Mucosa of descending colon (tissue), 3 donors: ENCODE measurements at regions not wholly inside any gene's neighbourhood (a gene's known extent, or its start where the extent isn't known, plus 50 kb on each side); places are given as distances from the start of the nearest gene placed in this dataset.

Experiments
- ATAC-seq: fragments of 200-7000 bp; cut with Tn5 transposase; one replicate; pipeline ENCODE4 v1.9.1; 2020; ENCODE audit warnings: mild to moderate bottlenecking, moderate library complexity
- DNase-seq, 3 donors: peaks; one replicate each; pipeline ENCODE4 v3.0.0-alpha.2; 2020
- H3K36me3 ChIP-seq: fragments of 200-600 bp; one replicate; pipeline ENCODE4 v1.8.0; 2021; ENCODE audit warnings: low read depth, mild to moderate bottlenecking
- H3K4me1 ChIP-seq: fragments of 200-600 bp; one replicate; pipeline ENCODE4 v1.8.0; 2021; ENCODE audit warnings: low read depth, mild to moderate bottlenecking
- H3K4me3 ChIP-seq: fragments of 200-600 bp; one replicate; pipeline ENCODE4 v1.8.0; 2021; ENCODE audit warnings: mild to moderate bottlenecking
- H3K9me3 ChIP-seq: fragments of 200-600 bp; one replicate; pipeline ENCODE4 v1.8.0; 2021; ENCODE audit warnings: mild to moderate bottlenecking
- intact Hi-C, 2 donors: fragments of 100-400 bp; cut with DNase I in 1 of 2; cut with micrococcal nuclease in 1 of 2; formaldehyde crosslinking; loops; one replicate each; pipeline versions ENCODE4 v1.11.0 to v1.11.1; 2022; cut with DNase I, micrococcal nuclease
- TF ChIP-seq, protein P1 (sequence below): fragments of 200-600 bp; IDR thresholded peaks from one replicate; pipeline ENCODE4 v1.8.0; 2022; ENCODE audit warnings: antibody characterized with exemption, mild to moderate bottlenecking
- donor health status: DM: no; HTN: no; CAD: no; lungs with moderate emphysema.
- donor health status: DM: no; HTN: no; CAD: no.
- donor health status: DM: no; HTN: yes; CAD: no.

DNA sequence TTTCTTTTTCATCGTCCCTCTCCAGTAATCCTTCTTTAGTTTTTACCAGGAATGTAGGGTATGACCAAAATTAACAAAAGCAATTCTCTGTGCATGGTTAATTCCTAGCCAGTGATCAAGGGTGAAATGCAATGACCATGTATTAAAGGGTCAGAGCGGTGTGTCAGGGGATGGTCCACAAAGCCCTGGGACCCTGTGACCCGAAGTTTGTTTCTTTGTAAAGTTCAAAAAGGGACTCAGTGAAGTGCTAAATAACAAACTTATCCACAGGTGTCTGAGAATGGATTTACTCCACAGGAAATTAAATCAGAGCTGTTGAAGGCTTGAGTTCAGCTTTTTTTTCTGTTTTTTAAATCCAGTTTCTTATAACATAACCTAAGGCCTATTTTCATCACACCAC is 375.7 kb downstream of the GJA1 start:
- intact Hi-C loops = no loop called here
- Histone ChIP-seq H3K4me1 (no peaks in the 10 kb centered on the region), H3K36me3 (no peaks in the 10 kb centered on the region), H3K9me3 (no peaks in the 10 kb centered on the region), H3K4me3 (no peak overlapping the region)
- TF ChIP-seq, protein P1, sequence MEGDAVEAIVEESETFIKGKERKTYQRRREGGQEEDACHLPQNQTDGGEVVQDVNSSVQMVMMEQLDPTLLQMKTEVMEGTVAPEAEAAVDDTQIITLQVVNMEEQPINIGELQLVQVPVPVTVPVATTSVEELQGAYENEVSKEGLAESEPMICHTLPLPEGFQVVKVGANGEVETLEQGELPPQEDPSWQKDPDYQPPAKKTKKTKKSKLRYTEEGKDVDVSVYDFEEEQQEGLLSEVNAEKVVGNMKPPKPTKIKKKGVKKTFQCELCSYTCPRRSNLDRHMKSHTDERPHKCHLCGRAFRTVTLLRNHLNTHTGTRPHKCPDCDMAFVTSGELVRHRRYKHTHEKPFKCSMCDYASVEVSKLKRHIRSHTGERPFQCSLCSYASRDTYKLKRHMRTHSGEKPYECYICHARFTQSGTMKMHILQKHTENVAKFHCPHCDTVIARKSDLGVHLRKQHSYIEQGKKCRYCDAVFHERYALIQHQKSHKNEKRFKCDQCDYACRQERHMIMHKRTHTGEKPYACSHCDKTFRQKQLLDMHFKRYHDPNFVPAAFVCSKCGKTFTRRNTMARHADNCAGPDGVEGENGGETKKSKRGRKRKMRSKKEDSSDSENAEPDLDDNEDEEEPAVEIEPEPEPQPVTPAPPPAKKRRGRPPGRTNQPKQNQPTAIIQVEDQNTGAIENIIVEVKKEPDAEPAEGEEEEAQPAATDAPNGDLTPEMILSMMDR = no peak
- DNase-seq (no peak), ATAC-seq (no peak)

GRCh38 chr6:121816361-121816760 is 380.9 kb downstream of the GJA1 start:
- Histone ChIP-seq H3K36me3 (no peaks in the 10 kb centered on the region), H3K9me3 (peaks cover 4% of the 10 kb centered on the region), H3K4me1 (no peaks in the 10 kb centered on the region), H3K4me3 (no peak overlapping the region)
- no peak for ATAC-seq
- DNase-seq = no peak
- intact Hi-C loops = no loop called here
- TF ChIP-seq, protein P1 = no peak

GRCh38 chr6:121816906-121817540 is 381.6 kb downstream of the GJA1 start:
- peaks cover 4% of the 10 kb centered on the region for H3K9me3 ChIP-seq
- H3K36me3 ChIP-seq = no peaks in the 10 kb centered on the region
- no peaks in the 10 kb centered on the region for H3K4me1 ChIP-seq
- no peak overlapping the region for H3K4me3 ChIP-seq
- no peak for ATAC-seq
- intact Hi-C loops = no loop called here
- TF ChIP-seq, protein P1 = no peak
- DNase-seq = no peak

DNA sequence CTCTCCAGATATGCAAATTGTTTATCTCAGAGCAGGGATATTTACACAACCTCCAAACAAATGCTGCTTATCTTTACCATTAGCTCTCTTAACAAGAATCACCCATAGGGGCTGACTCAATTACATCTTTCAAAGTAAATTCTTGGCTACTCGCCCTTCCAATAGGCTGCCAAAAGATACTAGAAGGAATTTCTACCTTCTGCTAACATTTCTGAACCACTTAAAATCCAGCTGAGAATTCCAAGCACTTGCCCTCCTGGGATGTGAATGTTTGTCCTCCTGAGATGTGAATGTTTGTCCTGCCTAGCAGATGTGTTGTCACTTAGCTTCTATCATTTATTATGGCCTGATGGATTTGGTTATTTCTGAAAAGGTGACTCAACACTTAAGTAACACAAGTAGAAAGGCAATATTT is 388.0 kb downstream of the GJA1 start:
- TF ChIP-seq, protein P1 = no peak
- intact Hi-C loops = no loop called here
- ATAC-seq = no peak

GRCh38 chr6:121826156-121826810 is 390.8 kb downstream of the GJA1 start:
- no peak overlapping the region for H3K4me3 ChIP-seq
- H3K4me1 ChIP-seq = no peaks in the 10 kb centered on the region
- DNase-seq (no peak), ATAC-seq (no peak)
- H3K36me3 ChIP-seq = no peaks in the 10 kb centered on the region
- TF ChIP-seq, protein P1 = no peak
- H3K9me3 ChIP-seq = no peaks in the 10 kb centered on the region
- intact Hi-C loops = no loop called here

More for the DNA sequence above, 388.0 kb downstream of the GJA1 start:
- peaks cover 4% of the 10 kb centered on the region for H3K9me3 ChIP-seq
- DNase-seq = no peak
- H3K36me3 ChIP-seq = no peaks in the 10 kb centered on the region
- H3K4me1 ChIP-seq = no peaks in the 10 kb centered on the region
- H3K4me3 ChIP-seq = no peak overlapping the region
